ENCODE measurements at regions not wholly inside any gene's neighbourhood (a gene's known extent, or its start where the extent isn't known, plus 50 kb on each side); places are given as distances from the start of the nearest gene placed in this dataset.

DNA sequence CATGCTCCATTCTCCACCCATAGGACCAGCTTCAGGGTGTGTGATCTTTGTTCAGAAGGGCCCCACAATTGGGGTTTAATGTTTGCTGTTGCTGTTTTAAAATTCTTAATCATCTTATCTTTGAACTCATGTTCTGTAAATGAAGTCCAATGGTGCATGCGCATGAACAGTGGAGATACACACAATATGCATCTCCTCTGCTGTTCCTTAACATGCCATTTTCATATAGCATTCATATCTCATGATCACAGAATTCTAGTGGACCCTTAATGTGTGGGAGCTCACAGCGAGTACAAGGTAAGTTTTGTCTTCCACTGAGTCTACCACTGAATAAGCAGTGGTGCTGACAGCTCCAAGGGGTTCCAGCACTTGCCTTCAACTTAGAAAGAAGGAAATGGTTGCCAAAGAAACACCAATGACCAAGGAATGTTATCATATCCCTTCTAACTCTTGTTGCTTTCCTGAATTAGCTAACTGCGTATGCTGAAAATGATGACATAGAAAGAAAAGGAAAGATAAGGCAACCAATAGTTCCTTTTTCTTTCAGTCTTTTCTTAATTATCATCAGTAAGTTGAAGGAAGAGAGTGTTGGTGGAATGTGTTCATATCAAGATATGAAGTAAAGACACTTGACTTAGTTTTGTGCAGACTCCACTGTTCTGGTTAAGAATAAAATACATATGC, 149.3 kb upstream of the FOXN2 start:
- H3K9ac ChIP-seq (ENCODE audit: insufficient read depth, low read depth, low read length), result no peak overlapping the region
- H2AFZ ChIP-seq (ENCODE audit: low read length), result no peak overlapping the region
- no peaks in the 10 kb centered on the region for H3K79me2 ChIP-seq (ENCODE audit: insufficient read depth, low read length)
- TF ChIP-seq ZNF557 (CRISPR knock-in tag; IDR thresholded peaks at IDR 0.05) (no peak), ZC3H4 (CRISPR knock-in tag; IDR thresholded peaks at IDR 0.05; ENCODE audit: borderline replicate concordance) (no peak), ZBTB7A (CRISPR knock-in tag; IDR thresholded peaks at IDR 0.05) (no peak), ZBTB7B (CRISPR knock-in tag; IDR thresholded peaks at IDR 0.05) (no peak)
- TF ChIP-seq, protein P1, sequence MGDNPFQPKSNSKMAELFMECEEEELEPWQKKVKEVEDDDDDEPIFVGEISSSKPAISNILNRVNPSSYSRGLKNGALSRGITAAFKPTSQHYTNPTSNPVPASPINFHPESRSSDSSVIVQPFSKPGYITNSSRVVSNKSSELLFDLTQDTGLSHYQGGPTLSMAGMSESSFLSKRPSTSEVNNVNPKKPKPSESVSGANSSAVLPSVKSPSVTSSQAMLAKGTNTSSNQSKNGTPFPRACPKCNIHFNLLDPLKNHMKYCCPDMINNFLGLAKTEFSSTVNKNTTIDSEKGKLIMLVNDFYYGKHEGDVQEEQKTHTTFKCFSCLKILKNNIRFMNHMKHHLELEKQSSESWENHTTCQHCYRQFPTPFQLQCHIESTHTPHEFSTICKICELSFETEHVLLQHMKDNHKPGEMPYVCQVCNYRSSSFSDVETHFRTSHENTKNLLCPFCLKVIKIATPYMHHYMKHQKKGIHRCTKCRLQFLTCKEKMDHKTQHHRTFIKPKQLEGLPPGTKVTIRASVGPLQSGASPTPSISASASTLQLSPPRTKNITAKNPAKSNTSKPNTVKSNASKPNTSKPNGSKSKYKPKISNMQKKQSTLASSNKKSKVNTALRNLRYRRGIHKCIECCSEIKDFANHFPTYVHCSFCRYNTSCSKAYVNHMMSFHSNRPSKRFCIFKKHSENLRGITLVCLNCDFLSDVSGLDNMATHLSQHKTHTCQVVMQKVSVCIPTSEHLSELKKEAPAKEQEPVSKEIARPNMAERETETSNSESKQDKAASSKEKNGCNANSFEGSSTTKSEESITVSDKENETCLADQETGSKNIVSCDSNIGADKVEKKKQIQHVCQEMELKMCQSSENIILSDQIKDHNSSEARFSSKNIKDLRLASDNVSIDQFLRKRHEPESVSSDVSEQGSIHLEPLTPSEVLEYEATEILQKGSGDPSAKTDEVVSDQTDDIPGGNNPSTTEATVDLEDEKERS (CRISPR knock-in tag; IDR thresholded peaks at IDR 0.05), result no peak
- no TSS peak for BruUV-seq (replicated peaks)
- in situ Hi-C loops (cut with HindIII; ENCODE audit: extremely low pct_ligation_motif_present, low pct_unique_long_range_greater_than_20kb), result no loop called here
- H3K36me3 ChIP-seq (replicated peaks in 1 of 2; ENCODE audit: control insufficient read depth in 1 of 2, insufficient read depth in 2 of 2, low read length in 2 of 2), result no peaks in the 10 kb centered on the region
- no peaks in the 10 kb centered on the region for H3K9me3 ChIP-seq (ENCODE audit: low read length)
- ATAC-seq (no peak), DNase-seq (ENCODE audit: low spot score) (no peak), FAIRE-seq (no peak)
- peaks cover 11% of the 10 kb centered on the region for H3K4me1 ChIP-seq (ENCODE audit: insufficient read depth, low read length)
- H3K27ac ChIP-seq (ENCODE audit: extremely low read length, insufficient read depth, low read length), result no peak overlapping the region
- intact Hi-C loops (cut with micrococcal nuclease; ENCODE audit: unreplicated experiment), result no loop called here
- no peak overlapping the region for H3K4me3 ChIP-seq (replicated peaks in 1 of 3; ENCODE audit: insufficient read depth in 1 of 3, low read depth in 2 of 3, low read length in 3 of 3)
- peaks cover 0 to 3% of the 10 kb centered on the region in 2 experiments; a peak in 1 of 5 replicates for H3K27me3 ChIP-seq (ENCODE audit: control insufficient read depth in 1 of 2, insufficient read depth in 2 of 2, low read length in 2 of 2)
- no peak overlapping the region for H3K4me2 ChIP-seq (ENCODE audit: low read depth, low read length)
- no peaks in the 10 kb centered on the region for H4K20me1 ChIP-seq (ENCODE audit: insufficient read depth, low read length)
- CTCF ChIA-PET (ENCODE audit: low intra/inter-chr PET ratio, low total read pairs), result no interaction called here
- 51% methylated on average over 3 of the region's 3 CpGs for WGBS (ENCODE audit: low lambda C conversion rate)
- POLR2A ChIA-PET, result no interaction called here

DNA sequence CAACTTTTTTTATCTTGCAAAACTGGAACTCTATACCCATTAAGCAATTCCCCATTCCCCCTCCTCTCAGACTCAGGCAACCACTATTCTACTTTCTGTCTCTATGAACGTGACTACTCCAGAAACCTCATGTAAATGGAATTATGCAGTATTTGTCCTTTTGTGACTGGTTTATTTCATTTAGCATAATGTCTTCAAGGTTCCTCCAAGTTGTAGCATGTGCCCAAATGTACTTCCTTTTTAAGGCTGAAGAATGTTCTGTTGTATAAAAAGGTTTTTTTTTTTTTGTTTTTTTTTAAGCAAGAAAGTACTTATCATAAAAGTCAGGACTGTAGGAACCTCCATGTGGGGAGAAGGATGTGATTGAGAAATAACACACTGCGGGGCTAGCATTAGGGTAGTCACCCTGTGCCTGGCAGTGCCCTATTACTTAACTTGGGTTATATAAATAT, 145.3 kb upstream of the FOXN2 start:
- ChIA-PET POLR2A (no interaction called here), CTCF (ENCODE audit: low intra/inter-chr PET ratio, low total read pairs) (no interaction called here)
- DNase-seq (ENCODE audit: low spot score) (no peak), ATAC-seq (no peak), FAIRE-seq (no peak)
- BruUV-seq (replicated peaks), result no TSS peak
- Histone ChIP-seq H3K36me3 (replicated peaks in 1 of 2; ENCODE audit: control insufficient read depth in 1 of 2, insufficient read depth in 2 of 2, low read length in 2 of 2) (no peaks in the 10 kb centered on the region), H3K27me3 (ENCODE audit: control insufficient read depth in 1 of 2, insufficient read depth in 2 of 2, low read length in 2 of 2) (peaks cover 0 to 6% of the 10 kb centered on the region in 2 experiments; a peak in 1 of 5 replicates), H3K4me1 (ENCODE audit: insufficient read depth, low read length) (peaks cover 11% of the 10 kb centered on the region), H3K9ac (ENCODE audit: insufficient read depth, low read depth, low read length) (no peak overlapping the region), H3K27ac (ENCODE audit: extremely low read length, insufficient read depth, low read length) (no peak overlapping the region), H3K4me2 (ENCODE audit: low read depth, low read length) (no peak overlapping the region), H2AFZ (ENCODE audit: low read length) (no peak overlapping the region), H3K4me3 (replicated peaks in 1 of 3; ENCODE audit: insufficient read depth in 1 of 3, low read depth in 2 of 3, low read length in 3 of 3) (no peak overlapping the region), H3K9me3 (ENCODE audit: low read length) (no peaks in the 10 kb centered on the region), H4K20me1 (ENCODE audit: insufficient read depth, low read length) (no peaks in the 10 kb centered on the region), H3K79me2 (ENCODE audit: insufficient read depth, low read length) (no peaks in the 10 kb centered on the region)
- intact Hi-C loops (cut with micrococcal nuclease; ENCODE audit: unreplicated experiment) (no loop called here), in situ Hi-C loops (cut with HindIII; ENCODE audit: extremely low pct_ligation_motif_present, low pct_unique_long_range_greater_than_20kb) (no loop called here)
- WGBS (ENCODE audit: low lambda C conversion rate), result 7% methylated on average over 2 of the region's 2 CpGs
- no peak for TF ChIP-seq ZFP82 (CRISPR knock-in tag; IDR thresholded peaks at IDR 0.05; ENCODE audit: borderline replicate concordance)
